Prostate gland (tissue), 2 donors: ENCODE measurements at regions not wholly inside any gene's neighbourhood (a gene's known extent, or its start where the extent isn't known, plus 50 kb on each side); places are given as distances from the start of the nearest gene placed in this dataset.

Experiments
- POLR2A ChIP-seq: fragments of 450-650 bp; IDR thresholded peaks from one replicate; pipeline ENCODE4 v1.6.1; 2016; ENCODE audit warnings: antibody characterized with exemption, mild to moderate bottlenecking
- TF ChIP-seq, protein P1 (sequence below), 4 experiments: fragments of 200-600 bp in 2 of 4; fragments of 450-650 bp in 2 of 4; sonication (generic) in 2 of 4; IDR thresholded peaks; 1 replicate in 3 of 4; 2 replicates in 1 of 4; pipeline ENCODE4 v1.5.1; 2016 to 2019; ENCODE audit warnings: antibody characterized with exemption in 4 of 4, mild to moderate bottlenecking in 2 of 4, moderate library complexity in 2 of 4

- TF ChIP-seq POLR2A: no peak
- TF ChIP-seq, protein P1, sequence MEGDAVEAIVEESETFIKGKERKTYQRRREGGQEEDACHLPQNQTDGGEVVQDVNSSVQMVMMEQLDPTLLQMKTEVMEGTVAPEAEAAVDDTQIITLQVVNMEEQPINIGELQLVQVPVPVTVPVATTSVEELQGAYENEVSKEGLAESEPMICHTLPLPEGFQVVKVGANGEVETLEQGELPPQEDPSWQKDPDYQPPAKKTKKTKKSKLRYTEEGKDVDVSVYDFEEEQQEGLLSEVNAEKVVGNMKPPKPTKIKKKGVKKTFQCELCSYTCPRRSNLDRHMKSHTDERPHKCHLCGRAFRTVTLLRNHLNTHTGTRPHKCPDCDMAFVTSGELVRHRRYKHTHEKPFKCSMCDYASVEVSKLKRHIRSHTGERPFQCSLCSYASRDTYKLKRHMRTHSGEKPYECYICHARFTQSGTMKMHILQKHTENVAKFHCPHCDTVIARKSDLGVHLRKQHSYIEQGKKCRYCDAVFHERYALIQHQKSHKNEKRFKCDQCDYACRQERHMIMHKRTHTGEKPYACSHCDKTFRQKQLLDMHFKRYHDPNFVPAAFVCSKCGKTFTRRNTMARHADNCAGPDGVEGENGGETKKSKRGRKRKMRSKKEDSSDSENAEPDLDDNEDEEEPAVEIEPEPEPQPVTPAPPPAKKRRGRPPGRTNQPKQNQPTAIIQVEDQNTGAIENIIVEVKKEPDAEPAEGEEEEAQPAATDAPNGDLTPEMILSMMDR (IDR thresholded peaks at IDR 0.05): no peak
Observed at GRCh38 chr9:74073897-74074296, 423.2 kb upstream of the RORB start.
